ENCODE measurements at regions not wholly inside any gene's neighbourhood (a gene's known extent, or its start where the extent isn't known, plus 50 kb on each side); places are given as distances from the start of the nearest gene placed in this dataset.
"Not testable (repeated sequence)": the region's sequence is repeated elsewhere in the genome, so short reads cannot be mapped to it uniquely, and the experiment has no call there.

DNA sequence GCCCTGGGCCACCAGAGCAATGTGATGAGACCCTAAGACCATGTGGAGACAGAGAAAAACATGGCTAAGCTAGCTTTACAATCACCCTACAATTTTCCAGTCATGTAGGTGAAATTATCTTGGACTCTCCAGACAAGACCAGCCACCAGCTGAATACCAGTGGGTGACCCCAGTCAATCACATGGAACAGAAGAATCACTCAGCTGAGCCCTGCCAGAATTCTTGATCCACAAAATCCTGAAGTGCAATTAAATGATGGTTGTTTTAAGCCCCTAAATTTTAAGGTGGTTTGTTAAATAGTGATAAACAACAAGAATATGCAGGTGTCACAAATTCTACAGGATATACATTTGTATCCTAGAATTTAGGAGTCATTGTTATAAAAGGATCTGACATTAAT is 69.5 kb upstream of the SMIM15 start:
- no peak overlapping the region for H3K4me2 ChIP-seq (ENCODE audit: insufficient read depth, low read length)

DNA sequence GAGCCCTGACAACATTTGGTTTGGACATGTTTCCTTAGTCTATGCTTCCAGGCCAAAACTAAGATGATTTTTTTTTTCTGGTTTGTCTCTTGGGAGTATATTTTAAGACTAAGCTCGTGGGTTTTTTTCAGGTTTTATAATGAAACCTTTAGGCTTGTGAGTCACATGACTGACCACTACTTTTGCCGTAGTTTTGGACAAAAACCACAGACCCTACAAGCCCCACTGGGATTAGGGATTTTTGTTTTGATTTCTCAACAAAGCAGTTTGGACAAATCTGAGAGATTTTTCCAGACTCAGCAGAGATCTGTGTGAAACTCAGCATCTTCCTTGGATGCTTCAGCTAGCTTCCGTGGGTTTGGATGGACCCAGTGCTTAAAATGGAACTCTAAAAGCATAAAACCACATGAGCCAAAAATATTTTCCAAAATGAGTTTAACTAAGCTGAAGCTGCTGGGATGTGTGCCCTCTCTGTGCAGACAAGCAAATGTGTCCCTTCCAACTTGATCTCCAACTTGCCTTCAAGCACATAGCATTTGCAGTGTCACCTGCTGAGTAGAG is 70.3 kb upstream of the SMIM15 start:
- no peak overlapping the region for H3K4me2 ChIP-seq (ENCODE audit: insufficient read depth, low read length)
- no peaks in the 10 kb centered on the region for H3K27me3 ChIP-seq (ENCODE audit: insufficient read depth, low read length, poor library complexity)
- ATAC-seq (ENCODE audit: insufficient read depth, low read depth) (no peak), DNase-seq (no peak)
- no peak overlapping the region for H2AFZ ChIP-seq (ENCODE audit: low read depth, low read length)
- TF ChIP-seq, protein P1, sequence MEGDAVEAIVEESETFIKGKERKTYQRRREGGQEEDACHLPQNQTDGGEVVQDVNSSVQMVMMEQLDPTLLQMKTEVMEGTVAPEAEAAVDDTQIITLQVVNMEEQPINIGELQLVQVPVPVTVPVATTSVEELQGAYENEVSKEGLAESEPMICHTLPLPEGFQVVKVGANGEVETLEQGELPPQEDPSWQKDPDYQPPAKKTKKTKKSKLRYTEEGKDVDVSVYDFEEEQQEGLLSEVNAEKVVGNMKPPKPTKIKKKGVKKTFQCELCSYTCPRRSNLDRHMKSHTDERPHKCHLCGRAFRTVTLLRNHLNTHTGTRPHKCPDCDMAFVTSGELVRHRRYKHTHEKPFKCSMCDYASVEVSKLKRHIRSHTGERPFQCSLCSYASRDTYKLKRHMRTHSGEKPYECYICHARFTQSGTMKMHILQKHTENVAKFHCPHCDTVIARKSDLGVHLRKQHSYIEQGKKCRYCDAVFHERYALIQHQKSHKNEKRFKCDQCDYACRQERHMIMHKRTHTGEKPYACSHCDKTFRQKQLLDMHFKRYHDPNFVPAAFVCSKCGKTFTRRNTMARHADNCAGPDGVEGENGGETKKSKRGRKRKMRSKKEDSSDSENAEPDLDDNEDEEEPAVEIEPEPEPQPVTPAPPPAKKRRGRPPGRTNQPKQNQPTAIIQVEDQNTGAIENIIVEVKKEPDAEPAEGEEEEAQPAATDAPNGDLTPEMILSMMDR (IDR thresholded peaks at IDR 0.05; ENCODE audit: borderline replicate concordance, extremely low read depth, low read length, poor library complexity, severe bottlenecking): no peak
- no peak for TF ChIP-seq EZH2 (IDR thresholded peaks at IDR 0.05; ENCODE audit: borderline replicate concordance, low read depth, low read length, severe bottlenecking)
- no peaks in the 10 kb centered on the region for H3K9me3 ChIP-seq (ENCODE audit: insufficient read depth, low read length, severe bottlenecking)
- no peaks in the 10 kb centered on the region for H3K36me3 ChIP-seq (ENCODE audit: insufficient read depth, low read length)
- H3K4me1 ChIP-seq (ENCODE audit: insufficient read depth, low read length): no peaks in the 10 kb centered on the region
- H3K79me2 ChIP-seq (ENCODE audit: insufficient read depth, low read length): no peaks in the 10 kb centered on the region
- H4K20me1 ChIP-seq (ENCODE audit: insufficient read depth, low read length): no peaks in the 10 kb centered on the region
- no peak overlapping the region for H3K9ac ChIP-seq (ENCODE audit: low read depth, low read length)
- no peak overlapping the region for H3K4me3 ChIP-seq (ENCODE audit: low read depth in 1 of 2, low read length in 2 of 2)
- no peak overlapping the region for H3K27ac ChIP-seq (ENCODE audit: low read length)

More for the DNA sequence above, 69.5 kb upstream of the SMIM15 start:
- H3K4me3 ChIP-seq (ENCODE audit: low read depth in 1 of 2, low read length in 2 of 2): no peak overlapping the region
- TF ChIP-seq EZH2 (IDR thresholded peaks at IDR 0.05; ENCODE audit: borderline replicate concordance, low read depth, low read length, severe bottlenecking): no peak
- DNase-seq (no peak), ATAC-seq (ENCODE audit: insufficient read depth, low read depth) (no peak)
- H3K9ac ChIP-seq (ENCODE audit: low read depth, low read length): no peak overlapping the region
- no peaks in the 10 kb centered on the region for H3K9me3 ChIP-seq (ENCODE audit: insufficient read depth, low read length, severe bottlenecking)
- H3K79me2 ChIP-seq (ENCODE audit: insufficient read depth, low read length): no peaks in the 10 kb centered on the region
- no peak overlapping the region for H3K27ac ChIP-seq (ENCODE audit: low read length)
- H3K27me3 ChIP-seq (ENCODE audit: insufficient read depth, low read length, poor library complexity): no peaks in the 10 kb centered on the region
- H2AFZ ChIP-seq (ENCODE audit: low read depth, low read length): no peak overlapping the region
- H4K20me1 ChIP-seq (ENCODE audit: insufficient read depth, low read length): no peaks in the 10 kb centered on the region
- no peaks in the 10 kb centered on the region for H3K36me3 ChIP-seq (ENCODE audit: insufficient read depth, low read length)
- no peaks in the 10 kb centered on the region for H3K4me1 ChIP-seq (ENCODE audit: insufficient read depth, low read length)

DNA sequence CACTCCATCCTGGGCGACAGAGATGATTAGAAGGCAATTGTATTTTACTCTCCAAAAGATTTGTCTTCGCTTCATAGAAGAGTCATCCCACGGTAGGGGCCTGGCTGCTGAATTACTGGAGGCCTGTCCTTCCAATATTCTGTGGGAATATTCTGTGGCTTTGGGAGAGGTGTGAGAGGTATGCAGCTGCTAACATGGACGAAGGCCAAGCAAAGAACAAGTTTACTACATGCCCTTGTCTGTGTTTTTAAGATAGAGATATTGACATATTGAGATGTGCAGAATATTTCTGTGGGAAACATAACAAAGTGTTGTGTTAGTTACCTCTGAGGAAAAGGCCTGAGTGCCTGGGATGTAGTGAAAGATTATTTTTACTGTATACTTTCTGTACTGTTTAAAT is 71.8 kb upstream of the SMIM15 start:
- Histone ChIP-seq H3K79me2 (ENCODE audit: insufficient read depth, low read length) (no peaks in the 10 kb centered on the region), H4K20me1 (ENCODE audit: insufficient read depth, low read length) (no peaks in the 10 kb centered on the region), H3K9me3 (ENCODE audit: insufficient read depth, low read length, severe bottlenecking) (no peaks in the 10 kb centered on the region), H3K27ac (ENCODE audit: low read length) (no peak overlapping the region), H3K9ac (ENCODE audit: low read depth, low read length) (no peak overlapping the region), H3K4me2 (ENCODE audit: insufficient read depth, low read length) (no peak overlapping the region), H3K4me3 (ENCODE audit: low read depth in 1 of 2, low read length in 2 of 2) (no peak overlapping the region), H3K36me3 (ENCODE audit: insufficient read depth, low read length) (no peaks in the 10 kb centered on the region), H3K4me1 (ENCODE audit: insufficient read depth, low read length) (no peaks in the 10 kb centered on the region), H2AFZ (ENCODE audit: low read depth, low read length) (no peak overlapping the region), H3K27me3 (ENCODE audit: insufficient read depth, low read length, poor library complexity) (no peaks in the 10 kb centered on the region)
- DNase-seq: no peak
- ATAC-seq (ENCODE audit: insufficient read depth, low read depth): no peak
- TF ChIP-seq, protein P1 (IDR thresholded peaks at IDR 0.05; ENCODE audit: borderline replicate concordance, extremely low read depth, low read length, poor library complexity, severe bottlenecking): no peak
- TF ChIP-seq EZH2 (IDR thresholded peaks at IDR 0.05; ENCODE audit: borderline replicate concordance, low read depth, low read length, severe bottlenecking): no peak

DNA sequence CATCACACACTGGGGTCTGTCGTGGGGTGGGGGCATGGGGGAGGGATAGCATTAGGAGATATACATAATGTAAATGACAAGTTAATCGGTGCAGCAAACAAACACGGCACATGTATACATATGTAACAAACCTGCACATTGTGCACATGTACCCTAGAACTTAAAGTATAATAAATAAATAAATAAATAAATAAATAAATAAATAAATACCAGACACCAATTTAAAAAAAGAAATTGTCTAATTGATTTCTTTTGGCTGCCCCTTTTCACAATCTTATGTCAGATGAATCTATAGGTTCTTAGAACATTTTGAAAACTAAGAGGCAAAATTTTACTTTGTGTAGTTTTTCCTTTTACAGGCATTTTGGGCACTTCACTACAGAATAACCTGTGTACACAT is 74.4 kb upstream of the SMIM15 start:
- H3K9me3 ChIP-seq (ENCODE audit: insufficient read depth, low read length, severe bottlenecking); ATAC-seq (ENCODE audit: insufficient read depth, low read depth); H3K4me2 ChIP-seq (ENCODE audit: insufficient read depth, low read length); H3K79me2 ChIP-seq (ENCODE audit: insufficient read depth, low read length); H3K4me3 ChIP-seq (ENCODE audit: low read depth in 1 of 2, low read length in 2 of 2); H4K20me1 ChIP-seq (ENCODE audit: insufficient read depth, low read length); H3K27me3 ChIP-seq (ENCODE audit: insufficient read depth, low read length, poor library complexity); H2AFZ ChIP-seq (ENCODE audit: low read depth, low read length); DNase-seq; H3K4me1 ChIP-seq (ENCODE audit: insufficient read depth, low read length); H3K27ac ChIP-seq (ENCODE audit: low read length); H3K9ac ChIP-seq (ENCODE audit: low read depth, low read length); H3K36me3 ChIP-seq (ENCODE audit: insufficient read depth, low read length): not testable (repeated sequence)

Data from DND-41 (cell line).